ENCODE measurements at regions not wholly inside any gene's neighbourhood (a gene's known extent, or its start where the extent isn't known, plus 50 kb on each side); places are given as distances from the start of the nearest gene placed in this dataset.

GRCh38 chr15:62845241-62846126, 197.1 kb upstream of the TPM1 start (continued):
- TF ChIP-seq MLX (CRISPR knock-in tag; IDR thresholded peaks at IDR 0.05): no peak

- TF ChIP-seq MXD4 (CRISPR knock-in tag; IDR thresholded peaks at IDR 0.05; ENCODE audit: borderline replicate concordance) (no peak), SMAD3 (CRISPR knock-in tag; IDR thresholded peaks at IDR 0.05; ENCODE audit: borderline replicate concordance) (no peak), ZNF425 (CRISPR knock-in tag; conservative IDR thresholded peaks at IDR 0.05) (no peak), JAZF1 (CRISPR knock-in tag; IDR thresholded peaks at IDR 0.05) (no peak), ZNF317 (CRISPR knock-in tag; IDR thresholded peaks at IDR 0.05; ENCODE audit: borderline replicate concordance, low read depth) (no peak), GTF2I (CRISPR knock-in tag; conservative IDR thresholded peaks at IDR 0.05) (no peak), TP53 (CRISPR knock-in tag; IDR thresholded peaks at IDR 0.05) (no peak), NR3C1 (CRISPR knock-in tag; conservative IDR thresholded peaks at IDR 0.05; ENCODE audit: low read depth) (no peak), RORB (CRISPR knock-in tag; IDR thresholded peaks at IDR 0.05) (no peak), FOXK1 (CRISPR knock-in tag; IDR thresholded peaks at IDR 0.05) (no peak)
- TF ChIP-seq, protein P1, sequence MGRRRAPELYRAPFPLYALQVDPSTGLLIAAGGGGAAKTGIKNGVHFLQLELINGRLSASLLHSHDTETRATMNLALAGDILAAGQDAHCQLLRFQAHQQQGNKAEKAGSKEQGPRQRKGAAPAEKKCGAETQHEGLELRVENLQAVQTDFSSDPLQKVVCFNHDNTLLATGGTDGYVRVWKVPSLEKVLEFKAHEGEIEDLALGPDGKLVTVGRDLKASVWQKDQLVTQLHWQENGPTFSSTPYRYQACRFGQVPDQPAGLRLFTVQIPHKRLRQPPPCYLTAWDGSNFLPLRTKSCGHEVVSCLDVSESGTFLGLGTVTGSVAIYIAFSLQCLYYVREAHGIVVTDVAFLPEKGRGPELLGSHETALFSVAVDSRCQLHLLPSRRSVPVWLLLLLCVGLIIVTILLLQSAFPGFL (CRISPR knock-in tag; IDR thresholded peaks at IDR 0.05; ENCODE audit: borderline replicate concordance): no peak
- no peaks in the 10 kb centered on the region for H3K36me3 Mint-ChIP-seq
- peaks cover 54% of the 10 kb centered on the region for H3K4me1 Mint-ChIP-seq
- 0 out of 2 replicates have a peak, but pooled peaks cover 4% of the 10 kb centered on the region for H3K9me3 Mint-ChIP-seq
- ATAC-seq: no peak
- no peak overlapping the region for H3K4me3 Mint-ChIP-seq
- ChIA-PET POLR2A (interaction anchor here (0.6 to 1.4 kb wide), 3 partner anchors 202 to 243 kb away, joined by 3 to 5 read pairs (median 3); no protein-coding TSS in a partner anchor), CTCF (interaction anchor here (0.7 to 10.9 kb wide), 5 partner anchors 64 to 248 kb away, joined by 3 to 131 read pairs (median 4); partner anchors contain the start of gene TPM1)
- H3K27ac Mint-ChIP-seq: no peak overlapping the region
- no peaks in the 10 kb centered on the region; the same call in 1 of the 2 replicates for H3K27me3 Mint-ChIP-seq (ENCODE audit: low read depth)
- no peak for DNase-seq (ENCODE audit: low spot score)
Observed at GRCh38 chr15:62846131-62846804, 196.3 kb upstream of the TPM1 start.

DNA sequence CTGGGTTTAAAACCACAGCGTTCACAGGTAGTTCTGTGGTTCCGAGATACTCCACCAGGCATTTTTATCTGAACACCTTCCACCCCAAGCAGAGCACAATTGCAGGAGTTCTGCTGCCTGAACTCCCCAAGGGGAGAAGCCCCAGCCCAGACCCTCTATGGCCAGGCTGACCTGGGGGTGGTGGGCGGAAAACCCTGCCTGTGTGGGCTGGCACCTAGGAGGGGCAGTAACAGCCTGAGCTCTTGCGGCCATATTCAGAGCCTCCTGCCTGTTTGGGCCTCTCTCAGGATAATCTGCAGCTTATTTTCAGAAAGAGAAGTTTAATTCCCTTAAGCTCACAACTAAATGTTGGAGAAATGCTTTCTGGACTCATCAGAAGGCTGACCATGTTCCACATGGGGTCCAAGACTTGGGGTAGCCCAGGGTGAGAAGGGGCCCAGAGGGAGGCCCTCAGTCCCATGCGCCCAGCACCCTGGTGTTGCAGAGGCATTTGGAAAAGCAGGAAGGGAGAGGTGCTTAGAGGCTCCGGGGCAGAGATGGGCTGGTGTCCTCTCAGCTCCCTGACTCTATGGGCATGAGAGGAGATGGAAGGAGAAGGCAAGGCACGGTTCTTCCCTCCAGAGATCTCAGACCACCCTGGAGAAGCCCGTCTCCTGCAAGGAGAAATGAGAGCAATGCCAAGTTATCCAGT, 195.6 kb upstream of the TPM1 start:
- ChIA-PET CTCF (interaction anchor here (0.6 to 10.9 kb wide), 12 partner anchors 40 to 763 kb away, joined by 3 to 131 read pairs (median 3); partner anchors contain the start of gene TPM1), POLR2A (interaction anchor here (0.7 to 1.4 kb wide), 3 partner anchors 200 to 210 kb away, joined by 3 to 5 read pairs (median 3); no protein-coding TSS in a partner anchor)
- Mint-ChIP-seq H3K9me3 (0 out of 2 replicates have a peak, but pooled peaks cover 4% of the 10 kb centered on the region), H3K27ac (no peak overlapping the region), H3K4me1 (peaks cover 57% of the 10 kb centered on the region), H3K27me3 (ENCODE audit: low read depth) (no peaks in the 10 kb centered on the region; the same call in 1 of the 2 replicates), H3K4me3 (no peak overlapping the region), H3K36me3 (no peaks in the 10 kb centered on the region)
- DNase-seq (ENCODE audit: low spot score) (no peak), ATAC-seq (no peak)
- TF ChIP-seq ZMAT4 (CRISPR knock-in tag; IDR thresholded peaks at IDR 0.05): no peak
- TF ChIP-seq, protein P2, sequence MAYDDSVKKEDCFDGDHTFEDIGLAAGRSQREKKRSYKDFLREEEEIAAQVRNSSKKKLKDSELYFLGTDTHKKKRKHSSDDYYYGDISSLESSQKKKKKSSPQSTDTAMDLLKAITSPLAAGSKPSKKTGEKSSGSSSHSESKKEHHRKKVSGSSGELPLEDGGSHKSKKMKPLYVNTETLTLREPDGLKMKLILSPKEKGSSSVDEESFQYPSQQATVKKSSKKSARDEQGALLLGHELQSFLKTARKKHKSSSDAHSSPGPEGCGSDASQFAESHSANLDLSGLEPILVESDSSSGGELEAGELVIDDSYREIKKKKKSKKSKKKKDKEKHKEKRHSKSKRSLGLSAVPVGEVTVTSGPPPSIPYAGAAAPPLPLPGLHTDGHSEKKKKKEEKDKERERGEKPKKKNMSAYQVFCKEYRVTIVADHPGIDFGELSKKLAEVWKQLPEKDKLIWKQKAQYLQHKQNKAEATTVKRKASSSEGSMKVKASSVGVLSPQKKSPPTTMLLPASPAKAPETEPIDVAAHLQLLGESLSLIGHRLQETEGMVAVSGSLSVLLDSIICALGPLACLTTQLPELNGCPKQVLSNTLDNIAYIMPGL (CRISPR knock-in tag; IDR thresholded peaks at IDR 0.05): no peak
- no peak for TF ChIP-seq SOX15 (CRISPR knock-in tag; IDR thresholded peaks at IDR 0.05)
- TF ChIP-seq RORB (CRISPR knock-in tag; IDR thresholded peaks at IDR 0.05): no peak
- TF ChIP-seq RELA (CRISPR knock-in tag; IDR thresholded peaks at IDR 0.05; ENCODE audit: borderline replicate concordance): no peak
- TF ChIP-seq, protein P3, sequence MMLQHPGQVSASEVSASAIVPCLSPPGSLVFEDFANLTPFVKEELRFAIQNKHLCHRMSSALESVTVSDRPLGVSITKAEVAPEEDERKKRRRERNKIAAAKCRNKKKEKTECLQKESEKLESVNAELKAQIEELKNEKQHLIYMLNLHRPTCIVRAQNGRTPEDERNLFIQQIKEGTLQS (CRISPR knock-in tag; conservative IDR thresholded peaks at IDR 0.05): no peak
- TF ChIP-seq, protein P4, sequence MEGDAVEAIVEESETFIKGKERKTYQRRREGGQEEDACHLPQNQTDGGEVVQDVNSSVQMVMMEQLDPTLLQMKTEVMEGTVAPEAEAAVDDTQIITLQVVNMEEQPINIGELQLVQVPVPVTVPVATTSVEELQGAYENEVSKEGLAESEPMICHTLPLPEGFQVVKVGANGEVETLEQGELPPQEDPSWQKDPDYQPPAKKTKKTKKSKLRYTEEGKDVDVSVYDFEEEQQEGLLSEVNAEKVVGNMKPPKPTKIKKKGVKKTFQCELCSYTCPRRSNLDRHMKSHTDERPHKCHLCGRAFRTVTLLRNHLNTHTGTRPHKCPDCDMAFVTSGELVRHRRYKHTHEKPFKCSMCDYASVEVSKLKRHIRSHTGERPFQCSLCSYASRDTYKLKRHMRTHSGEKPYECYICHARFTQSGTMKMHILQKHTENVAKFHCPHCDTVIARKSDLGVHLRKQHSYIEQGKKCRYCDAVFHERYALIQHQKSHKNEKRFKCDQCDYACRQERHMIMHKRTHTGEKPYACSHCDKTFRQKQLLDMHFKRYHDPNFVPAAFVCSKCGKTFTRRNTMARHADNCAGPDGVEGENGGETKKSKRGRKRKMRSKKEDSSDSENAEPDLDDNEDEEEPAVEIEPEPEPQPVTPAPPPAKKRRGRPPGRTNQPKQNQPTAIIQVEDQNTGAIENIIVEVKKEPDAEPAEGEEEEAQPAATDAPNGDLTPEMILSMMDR (IDR thresholded peaks at IDR 0.05): no peak
- no peak for TF ChIP-seq ERG (CRISPR knock-in tag; IDR thresholded peaks at IDR 0.05)
